Progenitor cell of endocrine pancreas (in vitro differentiated cells): ENCODE measurements at regions not wholly inside any gene's neighbourhood (a gene's known extent, or its start where the extent isn't known, plus 50 kb on each side); places are given as distances from the start of the nearest gene placed in this dataset.

ENCODE experiments used
- DNase-seq: peaks from one replicate; pipeline ENCODE4 v3.0.0; 2021; ENCODE audit warnings: low spot score; ENCODE audit not compliant: unreplicated experiment
- H3K27ac Mint-ChIP-seq: 2 replicates; pipeline ENCODE4 v1.8.0; 2021; ENCODE audit warnings: mild to moderate bottlenecking, moderate library complexity, mixed read lengths
- H3K27me3 Mint-ChIP-seq: 2 replicates; pipeline ENCODE4 v1.8.0; 2021; ENCODE audit warnings: mixed read lengths
- H3K36me3 Mint-ChIP-seq: 2 replicates; pipeline ENCODE4 v1.8.0; 2022; ENCODE audit warnings: mixed read lengths; ENCODE audit not compliant: insufficient read depth
- H3K4me1 Mint-ChIP-seq: 2 replicates; pipeline ENCODE4 v1.8.0; 2021; ENCODE audit warnings: low read depth, mixed read lengths
- H3K4me3 Mint-ChIP-seq: 2 replicates; pipeline ENCODE4 v1.8.0; 2021; ENCODE audit warnings: low read depth, mild to moderate bottlenecking, moderate library complexity, mixed read lengths
- H3K9me3 Mint-ChIP-seq: 2 replicates; pipeline ENCODE4 v1.8.0; 2021; ENCODE audit warnings: low read depth, mixed read lengths
- TF ChIP-seq, protein P1 (sequence below): fragments of 200-600 bp; sonication (generic); IDR thresholded peaks from one replicate; pipeline ENCODE4 v1.5.0; 2021; ENCODE audit warnings: antibody characterized with exemption, mild to moderate bottlenecking; ENCODE audit not compliant: unreplicated experiment

DNA sequence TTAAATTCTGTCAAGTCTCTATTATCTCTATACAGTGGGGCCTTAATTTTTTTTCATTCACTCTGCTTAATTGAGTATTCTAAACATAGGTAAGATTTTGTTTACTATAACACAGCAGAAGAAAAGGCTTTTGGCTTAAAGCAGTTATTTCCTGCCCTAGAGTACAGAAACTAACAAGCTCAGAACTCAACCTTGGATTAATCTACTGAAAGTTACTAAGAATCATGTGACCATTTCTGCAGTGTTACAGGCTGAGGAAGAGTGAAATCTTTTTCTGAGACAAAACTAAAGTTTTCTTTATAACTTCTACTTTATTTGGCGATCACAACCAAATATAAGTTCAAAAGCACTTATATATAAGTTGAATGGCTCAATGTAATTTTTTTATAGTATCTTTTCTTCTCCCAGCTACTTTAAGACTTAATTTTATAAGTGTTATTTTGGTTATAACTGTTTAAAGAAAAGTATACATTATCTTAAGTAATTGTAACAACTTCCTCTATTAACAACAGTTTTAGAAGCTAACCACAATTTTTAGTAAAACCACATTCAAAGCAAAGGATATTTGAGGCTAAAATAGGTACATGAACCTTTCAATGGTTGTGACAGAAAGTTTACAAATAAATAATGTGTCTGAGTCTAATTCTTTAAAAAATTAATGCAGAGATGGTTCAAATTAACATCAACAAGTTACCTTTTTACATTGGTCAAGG is 240.6 kb upstream of the NAALADL2 start:
- Mint-ChIP-seq H3K9me3 (no peaks in the 10 kb centered on the region), H3K36me3 (no peaks in the 10 kb centered on the region), H3K27me3 (no peaks in the 10 kb centered on the region), H3K4me1 (peaks cover 3% of the 10 kb centered on the region), H3K4me3 (no peak overlapping the region), H3K27ac (no peak overlapping the region)
- TF ChIP-seq, protein P1, sequence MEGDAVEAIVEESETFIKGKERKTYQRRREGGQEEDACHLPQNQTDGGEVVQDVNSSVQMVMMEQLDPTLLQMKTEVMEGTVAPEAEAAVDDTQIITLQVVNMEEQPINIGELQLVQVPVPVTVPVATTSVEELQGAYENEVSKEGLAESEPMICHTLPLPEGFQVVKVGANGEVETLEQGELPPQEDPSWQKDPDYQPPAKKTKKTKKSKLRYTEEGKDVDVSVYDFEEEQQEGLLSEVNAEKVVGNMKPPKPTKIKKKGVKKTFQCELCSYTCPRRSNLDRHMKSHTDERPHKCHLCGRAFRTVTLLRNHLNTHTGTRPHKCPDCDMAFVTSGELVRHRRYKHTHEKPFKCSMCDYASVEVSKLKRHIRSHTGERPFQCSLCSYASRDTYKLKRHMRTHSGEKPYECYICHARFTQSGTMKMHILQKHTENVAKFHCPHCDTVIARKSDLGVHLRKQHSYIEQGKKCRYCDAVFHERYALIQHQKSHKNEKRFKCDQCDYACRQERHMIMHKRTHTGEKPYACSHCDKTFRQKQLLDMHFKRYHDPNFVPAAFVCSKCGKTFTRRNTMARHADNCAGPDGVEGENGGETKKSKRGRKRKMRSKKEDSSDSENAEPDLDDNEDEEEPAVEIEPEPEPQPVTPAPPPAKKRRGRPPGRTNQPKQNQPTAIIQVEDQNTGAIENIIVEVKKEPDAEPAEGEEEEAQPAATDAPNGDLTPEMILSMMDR = no peak
- no peak for DNase-seq

DNA sequence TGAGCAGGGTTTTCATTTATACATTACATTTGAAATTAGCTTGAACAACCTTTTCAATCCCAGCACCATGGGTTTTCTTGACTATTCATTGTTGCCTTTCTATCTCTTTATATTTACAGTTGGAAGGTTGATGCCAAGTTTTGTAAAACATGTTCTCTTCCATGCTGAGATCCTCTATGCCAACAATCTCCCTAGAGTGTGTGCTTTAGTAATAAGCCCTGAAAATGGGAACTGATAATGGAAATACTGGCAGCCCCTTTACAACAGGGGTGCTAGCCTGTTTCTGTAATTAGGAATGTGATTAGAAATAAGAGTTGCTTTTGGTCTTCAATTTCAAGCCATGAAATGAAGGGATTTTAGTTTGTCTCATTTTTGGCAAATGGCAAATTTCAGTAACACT is 239.9 kb upstream of the NAALADL2 start:
- Mint-ChIP-seq H3K27ac (no peak overlapping the region), H3K27me3 (no peaks in the 10 kb centered on the region), H3K4me3 (no peak overlapping the region), H3K9me3 (no peaks in the 10 kb centered on the region), H3K36me3 (no peaks in the 10 kb centered on the region), H3K4me1 (peaks cover 3% of the 10 kb centered on the region)
- TF ChIP-seq, protein P1 = no peak
- DNase-seq = no peak

DNA sequence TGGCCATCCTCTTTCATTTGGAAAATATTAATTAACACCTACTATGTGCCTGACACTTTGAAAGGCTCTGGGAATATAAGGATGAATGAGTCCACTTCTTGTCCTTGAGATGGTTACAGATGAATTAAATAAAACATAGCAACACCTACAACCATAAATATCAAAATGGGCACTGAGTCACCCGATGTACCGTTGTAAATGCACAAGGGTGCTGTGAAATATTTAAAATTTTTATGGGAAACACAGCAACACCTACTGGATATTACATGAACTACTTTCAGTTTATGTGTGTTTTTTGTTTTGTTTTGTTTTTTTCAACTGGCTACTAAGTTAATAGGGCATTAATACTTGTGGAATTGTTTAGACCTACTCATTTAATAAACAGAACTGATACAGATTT is 239.0 kb upstream of the NAALADL2 start:
- Mint-ChIP-seq H3K4me3 (no peak overlapping the region), H3K36me3 (no peaks in the 10 kb centered on the region), H3K27ac (no peak overlapping the region), H3K9me3 (no peaks in the 10 kb centered on the region), H3K27me3 (no peaks in the 10 kb centered on the region), H3K4me1 (peaks cover 3% of the 10 kb centered on the region)
- DNase-seq = no peak
- TF ChIP-seq, protein P1 = peak; percentile 39

DNA sequence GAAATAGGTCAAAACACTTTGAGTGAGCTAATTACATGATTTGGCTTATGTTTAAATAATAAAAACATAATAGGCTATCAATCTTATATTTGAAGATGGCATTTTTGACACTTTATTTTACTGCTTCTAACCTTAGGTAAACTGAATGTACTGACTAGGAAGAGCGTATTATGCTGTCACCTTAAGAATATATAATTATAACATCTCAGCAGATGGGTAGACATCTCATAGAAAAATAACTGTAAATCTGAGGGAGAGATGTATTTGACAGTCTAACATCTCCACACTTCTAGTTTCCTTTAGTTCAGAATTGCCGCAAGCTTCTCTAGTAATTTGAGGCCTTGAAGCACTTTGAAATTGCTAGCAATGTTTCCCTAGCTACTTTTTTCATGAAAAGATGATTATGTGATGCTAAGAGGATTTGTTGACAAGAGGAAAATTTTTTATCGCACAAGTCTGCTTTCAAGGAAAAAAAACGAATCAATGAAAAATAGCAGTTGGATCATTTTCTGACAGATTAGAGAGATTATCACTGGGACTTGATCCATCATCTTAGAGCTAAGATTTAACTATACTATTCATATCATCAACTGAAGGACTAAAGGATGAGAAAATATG is 238.2 kb upstream of the NAALADL2 start:
- Mint-ChIP-seq H3K27ac (no peak overlapping the region), H3K4me3 (no peak overlapping the region), H3K36me3 (no peaks in the 10 kb centered on the region), H3K4me1 (no peaks in the 10 kb centered on the region), H3K9me3 (no peaks in the 10 kb centered on the region), H3K27me3 (no peaks in the 10 kb centered on the region)
- DNase-seq = no peak
- TF ChIP-seq, protein P1 = no peak

DNA sequence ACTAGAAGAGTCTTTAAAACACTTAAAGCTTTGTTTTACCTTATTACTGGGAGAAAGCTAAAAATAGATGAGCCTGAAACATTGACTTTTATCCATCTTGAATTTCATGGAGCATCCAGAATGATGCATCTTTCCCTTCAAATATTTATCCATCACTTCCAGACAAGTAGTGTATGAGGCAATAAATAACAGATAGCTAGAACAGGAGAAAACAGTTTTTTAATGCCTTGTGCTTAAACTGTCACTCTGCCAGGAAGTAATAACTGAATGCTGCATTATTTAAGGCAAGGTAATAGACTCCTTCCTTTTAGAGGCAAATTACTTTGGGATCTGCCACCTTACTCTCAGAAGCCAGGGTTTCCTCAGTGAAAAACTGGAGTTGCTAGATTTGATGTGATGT is 225.8 kb upstream of the NAALADL2 start:
- TF ChIP-seq, protein P1 = no peak
- Mint-ChIP-seq H3K4me1 (no peaks in the 10 kb centered on the region), H3K4me3 (no peak overlapping the region), H3K27ac (no peak overlapping the region), H3K9me3 (peaks cover 4% of the 10 kb centered on the region), H3K36me3 (no peaks in the 10 kb centered on the region), H3K27me3 (no peaks in the 10 kb centered on the region)
- DNase-seq = no peak
